NCI-H774 (cell line): ENCODE measurements at regions not wholly inside any gene's neighbourhood (a gene's known extent, or its start where the extent isn't known, plus 50 kb on each side); places are given as distances from the start of the nearest gene placed in this dataset.

ENCODE experiments used
- DNase-seq: peaks from one replicate; lab custom pipeline; 2025; lab: John Stamatoyannopoulos, UW

GRCh38 chr3:82940124-82940523 is 1178.7 kb upstream of the GBE1 start:
- no peak for DNase-seq

DNA sequence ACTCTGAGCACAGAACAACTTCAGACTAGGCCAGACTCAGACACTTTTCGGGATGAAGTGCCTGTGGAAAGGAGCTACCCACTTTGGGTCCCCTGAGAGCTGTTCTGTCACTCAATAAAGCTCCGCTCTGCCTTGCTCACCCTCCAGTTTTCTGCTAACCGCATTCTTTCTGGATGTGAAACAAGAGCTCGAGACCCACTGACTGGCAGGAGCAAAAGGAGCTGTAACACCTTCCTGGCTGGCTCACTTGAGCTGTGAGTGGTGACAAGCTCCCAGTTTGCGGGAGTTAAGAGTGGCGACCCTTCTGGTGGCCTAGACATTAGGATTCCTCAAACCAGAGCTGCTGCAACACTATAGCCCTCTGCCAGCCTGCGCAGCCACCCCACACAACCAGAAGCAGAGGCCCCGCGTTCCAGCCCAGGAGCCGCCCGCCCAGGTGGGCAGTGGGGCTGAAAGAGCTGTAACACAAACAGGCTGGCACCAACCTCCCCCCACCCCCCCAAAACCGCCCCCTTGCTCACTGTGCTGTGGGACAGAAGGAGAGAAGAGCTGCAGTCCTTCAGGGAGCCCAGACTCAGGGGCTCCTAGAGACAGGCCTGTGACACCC is 1178.1 kb upstream of the GBE1 start:
- DNase-seq: no peak

GRCh38 chr3:82938821-82939328 is 1177.4 kb upstream of the GBE1 start:
- no peak for DNase-seq

- DNase-seq: no peak
Measured at GRCh38 chr3:82927309-82928253, 1166.1 kb upstream of the GBE1 start.

DNA sequence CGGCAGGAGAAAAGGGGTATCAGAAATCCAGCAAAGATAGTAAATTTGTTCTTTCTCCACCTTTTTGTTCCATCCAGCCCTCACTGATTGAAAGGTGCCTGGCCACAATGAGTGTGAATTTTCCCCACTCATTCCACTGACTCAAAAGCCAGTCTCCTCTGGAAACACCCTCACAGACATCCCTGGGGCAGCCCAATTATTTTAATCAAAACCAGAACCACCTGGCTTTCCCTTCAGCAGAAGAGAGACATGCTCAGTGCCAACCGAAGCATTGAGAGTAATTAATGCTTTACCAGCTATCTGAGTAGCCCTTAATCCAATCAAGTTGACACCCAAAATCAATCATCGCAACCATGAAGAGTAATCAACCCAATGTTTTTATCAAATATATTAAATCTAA is 1129.6 kb upstream of the GBE1 start:
- DNase-seq: no peak

DNA sequence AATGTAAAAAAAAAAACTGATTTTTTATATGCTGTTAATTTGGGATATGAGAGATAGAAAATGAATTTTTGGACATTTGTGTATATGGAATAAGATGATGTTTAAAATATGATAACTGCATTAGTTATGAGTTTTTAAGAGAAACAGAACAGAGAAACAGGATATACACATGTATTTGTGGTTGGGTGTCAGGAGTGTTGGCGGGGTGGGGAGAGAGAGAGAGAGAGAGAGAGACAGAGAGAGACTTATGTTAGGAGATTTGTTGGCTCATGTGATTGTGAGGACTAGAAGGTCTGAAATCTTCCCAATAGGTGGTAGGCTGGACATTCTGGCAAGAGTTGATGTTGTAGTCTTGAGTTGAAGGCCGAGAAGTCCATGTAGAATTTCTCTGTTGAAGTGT is 1121.6 kb upstream of the GBE1 start:
- DNase-seq: no peak

GRCh38 chr3:82875401-82875800 is 1114.0 kb upstream of the GBE1 start:
- DNase-seq: no peak

- DNase-seq: no peak
Measured at GRCh38 chr3:82839871-82840270, 1078.4 kb upstream of the GBE1 start.

- DNase-seq: no peak
Measured at GRCh38 chr3:82834098-82834497, 1072.7 kb upstream of the GBE1 start.

DNA sequence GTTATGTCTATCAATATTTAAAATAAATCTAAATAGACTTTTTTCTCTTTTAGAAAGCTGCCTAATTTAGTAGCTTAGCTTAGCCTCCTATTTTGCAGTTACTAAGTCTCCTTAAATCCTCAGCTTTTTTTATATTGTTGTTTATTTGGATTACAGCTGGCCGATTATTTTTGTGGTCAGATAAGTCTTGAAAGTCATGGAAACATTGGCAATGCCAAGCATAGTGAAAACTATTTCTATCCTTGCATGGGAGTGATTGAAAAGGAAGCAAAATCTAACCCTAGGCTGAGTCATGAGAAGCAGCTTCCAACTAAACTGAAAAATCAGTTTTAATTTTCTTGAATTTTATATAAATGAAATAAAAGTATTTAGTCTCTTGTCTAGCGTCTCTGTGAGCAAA is 1063.0 kb upstream of the GBE1 start:
- DNase-seq: no peak

- no peak for DNase-seq
Measured at GRCh38 chr3:82816086-82816485, 1054.6 kb upstream of the GBE1 start.

DNA sequence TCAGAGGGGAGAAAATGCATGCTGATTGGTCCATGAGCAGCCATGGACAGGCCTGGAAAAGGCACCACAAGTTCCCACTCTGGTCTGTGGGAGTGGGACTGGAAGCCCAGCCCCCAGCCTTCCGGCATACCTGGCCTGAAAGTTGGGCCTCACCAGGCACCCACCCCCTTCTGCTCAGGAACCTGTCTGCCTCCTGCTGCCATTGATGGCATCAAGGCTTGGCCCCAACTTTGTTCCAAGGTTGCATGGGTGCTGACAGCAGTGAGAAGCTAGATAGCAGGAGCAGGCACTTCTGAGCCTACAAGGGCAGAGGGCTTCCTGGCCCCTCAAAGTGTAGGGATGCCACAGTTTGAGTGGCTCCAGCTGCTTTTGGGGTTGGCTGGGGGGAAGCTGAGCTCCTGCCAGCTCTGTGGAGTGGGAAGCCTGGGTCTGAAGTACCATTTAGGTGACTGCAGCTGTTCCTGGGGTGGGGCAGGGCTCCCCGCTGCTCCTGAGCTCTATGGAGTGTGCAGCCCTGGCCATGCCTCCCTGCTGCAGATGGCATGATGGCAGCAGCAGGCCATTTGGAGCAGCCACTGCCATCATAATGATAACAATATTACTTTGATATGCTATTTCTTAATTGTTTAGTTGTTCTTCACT is 1054.1 kb upstream of the GBE1 start:
- DNase-seq: no peak

DNA sequence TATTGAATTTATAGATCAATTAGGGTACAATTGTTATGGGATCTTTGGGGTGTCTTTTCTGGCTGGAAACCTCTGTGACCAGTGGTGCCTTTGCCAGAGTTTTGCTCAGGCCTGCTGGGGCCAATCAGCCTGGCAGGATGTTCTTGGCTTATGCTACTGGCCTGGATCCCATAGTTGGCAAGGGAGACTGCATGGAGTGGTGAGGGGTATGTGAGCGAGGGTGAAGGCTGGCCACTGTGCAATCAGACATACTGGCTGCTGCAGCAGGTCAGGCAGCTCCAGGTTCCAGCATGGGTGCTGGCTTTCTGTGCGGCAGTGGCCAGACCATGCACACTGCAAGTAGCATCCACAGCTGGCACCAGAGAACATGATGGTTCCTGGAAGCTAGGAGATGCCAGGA is 1053.2 kb upstream of the GBE1 start:
- no peak for DNase-seq

DNA sequence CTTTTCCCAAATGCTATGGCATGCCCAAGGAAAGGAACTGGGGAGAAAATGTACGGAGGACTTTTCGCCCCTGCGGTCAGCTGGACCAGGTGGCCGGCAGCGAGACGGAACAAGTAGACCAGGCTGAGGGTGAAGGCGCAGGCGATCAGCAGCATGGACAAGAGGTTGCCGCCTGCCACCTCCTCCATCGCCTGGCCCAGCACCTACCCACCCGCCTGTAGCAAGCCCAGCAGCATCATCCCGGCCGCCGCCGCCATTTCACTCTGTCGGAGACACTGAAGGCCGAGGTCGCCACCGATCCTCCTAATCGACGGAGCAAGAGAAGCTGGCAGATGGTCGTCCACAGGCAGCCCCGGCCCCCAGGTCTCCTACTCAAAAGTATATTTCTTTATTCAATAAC is 1046.3 kb upstream of the GBE1 start:
- no peak for DNase-seq

GRCh38 chr3:82802501-82802900 is 1041.1 kb upstream of the GBE1 start:
- no peak for DNase-seq

- DNase-seq: no peak
Measured at GRCh38 chr3:82800248-82800647, 1038.8 kb upstream of the GBE1 start.

DNA sequence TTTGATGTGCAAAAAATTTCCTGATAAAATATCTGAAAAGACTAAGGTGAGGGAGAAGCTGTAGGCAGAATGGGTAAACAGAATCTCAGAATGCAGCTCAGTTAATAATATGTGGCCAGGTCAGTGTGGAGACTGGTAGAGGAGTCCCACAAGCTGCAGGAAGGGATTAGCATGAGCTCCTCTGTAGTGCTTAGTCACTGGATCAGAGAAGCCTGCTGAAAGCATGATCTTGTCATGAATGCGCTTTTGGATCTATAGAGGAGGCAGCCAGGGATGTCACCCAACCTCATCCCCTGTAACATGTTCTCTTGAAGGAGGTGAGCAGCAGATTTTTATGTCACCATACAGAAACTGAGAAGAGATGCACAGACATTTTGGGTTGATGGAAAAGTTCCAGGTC is 1035.3 kb upstream of the GBE1 start:
- DNase-seq: no peak

DNA sequence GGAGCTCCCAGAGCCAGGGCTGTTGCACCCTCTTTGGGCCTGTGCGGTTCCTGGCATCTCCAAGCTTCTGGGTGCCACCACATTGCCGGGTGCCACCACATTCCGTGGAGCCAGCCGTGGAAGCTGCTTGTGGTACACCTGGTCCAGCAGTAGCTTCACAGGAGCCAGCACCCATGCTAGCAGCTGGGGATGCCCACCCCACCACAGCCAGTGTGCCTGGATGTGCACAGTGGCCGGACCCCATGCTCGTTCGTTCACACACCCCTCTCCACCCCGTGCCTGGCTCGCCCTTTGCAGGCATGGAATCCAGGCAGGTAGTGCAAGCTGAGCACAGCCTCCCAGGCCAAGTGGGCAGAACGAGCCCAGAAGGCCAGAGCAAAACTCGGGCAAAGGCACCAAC is 1029.8 kb upstream of the GBE1 start:
- no peak for DNase-seq

GRCh38 chr3:82790307-82791097 is 1029.1 kb upstream of the GBE1 start:
- DNase-seq: no peak

GRCh38 chr3:82783194-82783593 is 1021.7 kb upstream of the GBE1 start:
- DNase-seq: no peak

DNA sequence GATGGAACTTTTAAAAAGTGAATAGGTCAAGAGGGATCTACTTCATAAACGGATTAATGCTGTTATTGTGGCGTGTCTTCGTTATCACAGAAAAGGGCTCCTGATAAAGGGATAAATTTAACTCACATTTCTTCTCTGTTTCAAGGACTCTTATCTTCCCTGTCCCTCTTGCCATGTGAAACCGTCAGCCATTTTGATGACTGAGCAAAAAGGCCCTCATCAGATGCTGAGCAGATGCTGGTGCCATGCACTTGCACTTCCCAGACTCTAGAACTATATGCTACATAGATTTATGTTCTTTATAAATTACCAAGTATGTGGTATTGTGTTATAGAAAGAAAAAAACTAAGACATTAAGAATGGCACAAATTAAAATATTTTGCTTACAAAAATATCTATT is 1011.8 kb upstream of the GBE1 start:
- no peak for DNase-seq

GRCh38 chr3:82764521-82764920 is 1003.1 kb upstream of the GBE1 start:
- no peak for DNase-seq
